SU-DHL-6 (cell line): ENCODE measurements at regions not wholly inside any gene's neighbourhood (a gene's known extent, or its start where the extent isn't known, plus 50 kb on each side); places are given as distances from the start of the nearest gene placed in this dataset.

Experiments used
- CTCF ChIP-seq: fragments of 200-600 bp; sonication (generic); IDR thresholded peaks from one replicate; pipeline ENCODE4 v1.5.1; 2017; ENCODE audit warnings: antibody characterized with exemption, mild to moderate bottlenecking, low read length, moderate library complexity; ENCODE audit not compliant: insufficient read depth, poor library complexity, severe bottlenecking
- EZH2phosphoT487 ChIP-seq: fragments of 200-600 bp; sonication (generic), shearing (Covaris generic); conservative IDR thresholded peaks from 2 replicates; pipeline ENCODE4 v1.6.1; 2018; ENCODE audit warnings: mild to moderate bottlenecking, antibody characterized with exemption, low read length, moderate library complexity, mixed read lengths

- TF ChIP-seq CTCF (no peak), EZH2phosphoT487 (no peak)
These were observed 121.7 kb upstream of the CCL2 start for GRCh38 chr17:34133350-34133749.
